Panc1 (cell line): ENCODE measurements at regions not wholly inside any gene's neighbourhood (a gene's known extent, or its start where the extent isn't known, plus 50 kb on each side); places are given as distances from the start of the nearest gene placed in this dataset.

Experiments used
- ATAC-seq: fragments of 200-7000 bp; cut with Tn5 transposase; 2 replicates; pipeline ENCODE4 v1.9.1; 2020; ENCODE audit warnings: mild to moderate bottlenecking, moderate library complexity
- BruUV-seq: library from RNA; stranded (reverse); fragments of 400-500 nt; replicated peaks from 2 replicates; lab custom pipeline; 2021; lab: Mats Ljungman, UMichigan
- CTCF ChIA-PET: fragments of 300-600 bp; sonication (Branson Sonifier 250); formaldehyde crosslinking; loops from one replicate; lab custom pipeline; 2022; ENCODE audit warnings: antibody characterized with exemption; lab: Charles Lee
- POLR2A ChIA-PET: fragments of 300-600 bp; sonication (Branson Sonifier 250); formaldehyde crosslinking; loops from one replicate; lab custom pipeline; 2022; ENCODE audit warnings: antibody characterized with exemption; lab: Charles Lee
- DNase-seq: peaks from one replicate; pipeline ENCODE4 v3.0.0-alpha.2; 2010; ENCODE audit warnings: low read depth, low spot score
- H3K27ac ChIP-seq: 2 replicates; pipeline ENCODE4 v1.5.1; 2011; ENCODE audit warnings: mild to moderate bottlenecking, low read length, inconsistent platforms
- H3K27me3 ChIP-seq: fragments of 200-500 bp; sonication (Bioruptor generic); 2 replicates; pipeline ENCODE4 v1.6.0; 2014; ENCODE audit warnings: low read length, inconsistent platforms; ENCODE audit not compliant: control insufficient read depth, insufficient read depth
- H3K36me3 ChIP-seq: fragments of 200-500 bp; sonication (Bioruptor generic); 2 replicates; pipeline ENCODE4 v1.5.1; 2014; ENCODE audit warnings: inconsistent platforms, mild to moderate bottlenecking, low read length, moderate library complexity; ENCODE audit not compliant: control insufficient read depth, insufficient read depth
- H3K4me1 ChIP-seq: 2 replicates; pipeline ENCODE4 v1.5.1; 2011; ENCODE audit warnings: inconsistent platforms, mild to moderate bottlenecking, low read length, moderate library complexity; ENCODE audit not compliant: control insufficient read depth, insufficient read depth
- H3K4me3 ChIP-seq, 2 experiments: 2 replicates each; pipeline ENCODE4 v1.5.1; 2011 to 2012; ENCODE audit warnings: low read depth in 2 of 2, low read length in 2 of 2, mild to moderate bottlenecking in 2 of 2, inconsistent platforms in 1 of 2, moderate library complexity in 1 of 2
- H3K9me3 ChIP-seq: fragments of 200-500 bp; sonication (Bioruptor generic); 2 replicates; pipeline ENCODE4 v1.5.1; 2014; ENCODE audit warnings: low read depth, mild to moderate bottlenecking, inconsistent platforms, low read length, moderate library complexity; ENCODE audit not compliant: control insufficient read depth, insufficient read depth
- CTCF ChIP-seq: fragments of 450-650 bp; IDR thresholded peaks from 2 replicates; pipeline ENCODE4 v1.5.1; 2017; ENCODE audit warnings: mild to moderate bottlenecking
- POLR2AphosphoS5 ChIP-seq: IDR thresholded peaks from 2 replicates; pipeline ENCODE4 v1.6.1; 2012; ENCODE audit warnings: mild to moderate bottlenecking, low read depth, low read length, moderate library complexity
- REST ChIP-seq, 2 experiments: IDR thresholded peaks; 2 replicates each; pipeline ENCODE4 v1.6.1; 2011 to 2012; ENCODE audit warnings: low read depth in 2 of 2, control low read depth in 1 of 2, low read length in 1 of 2, mild to moderate bottlenecking in 1 of 2, moderate library complexity in 1 of 2; ENCODE audit not compliant: insufficient read depth in 1 of 2
- SIN3A ChIP-seq: IDR thresholded peaks from 2 replicates; pipeline ENCODE4 v1.6.1; 2012; ENCODE audit warnings: low read depth, mild to moderate bottlenecking, low read length, moderate library complexity, borderline replicate concordance; ENCODE audit not compliant: insufficient read depth
- TCF7L2 ChIP-seq: IDR thresholded peaks from 2 replicates; pipeline ENCODE4 v1.6.1; 2011; ENCODE audit warnings: mild to moderate bottlenecking, low read depth, low read length, inconsistent platforms
- in situ Hi-C: cut with HindIII; loops from 2 replicates; pipeline ENCODE4 v1.10.0; 2016; ENCODE audit warnings: low sequenced_read_pairs, low pct_unique_long_range_greater_than_20kb
- intact Hi-C: fragments of 100-400 bp; cut with micrococcal nuclease; formaldehyde crosslinking; loops from one replicate; pipeline ENCODE4 v1.10.0; 2022; ENCODE audit not compliant: unreplicated experiment

- H3K27ac ChIP-seq = no peak overlapping the region
- in situ Hi-C loops (no loop called here), intact Hi-C loops (no loop called here)
- peaks cover 21% of the 10 kb centered on the region for H3K27me3 ChIP-seq
- TF ChIP-seq REST (IDR thresholded peaks at IDR 0.05; ENCODE audit: insufficient read depth in 1 of 2, low read depth in 2 of 2, low read length in 1 of 2) (no peak), POLR2AphosphoS5 (no peak), CTCF (no peak), TCF7L2 (no peak), SIN3A (no peak)
- ChIA-PET CTCF (no interaction called here), POLR2A (interaction anchor here (0.7 kb wide), 1 partner anchor 106 kb away, joined by 3 read pairs; no protein-coding TSS in a partner anchor)
- DNase-seq (no peak), ATAC-seq (no peak)
- H3K4me3 ChIP-seq = no peak overlapping the region
- H3K4me1 ChIP-seq = no peaks in the 10 kb centered on the region
- no peaks in the 10 kb centered on the region for H3K9me3 ChIP-seq
- BruUV-seq = no TSS peak
- no peaks in the 10 kb centered on the region for H3K36me3 ChIP-seq
Observed at GRCh38 chr2:54360055-54360792, 95.9 kb upstream of the SPTBN1 start.

GRCh38 chr2:54364409-54364808 lies 91.7 kb upstream of the SPTBN1 start:
- Histone ChIP-seq H3K4me3 (no peak overlapping the region), H3K36me3 (no peaks in the 10 kb centered on the region), H3K4me1 (no peaks in the 10 kb centered on the region), H3K9me3 (peaks cover 4% of the 10 kb centered on the region; the same call in 1 of the 2 replicates), H3K27ac (no peak overlapping the region), H3K27me3 (peaks cover 20% of the 10 kb centered on the region)
- ChIA-PET POLR2A (no interaction called here), CTCF (no interaction called here)
- BruUV-seq = no TSS peak
- no peak for TF ChIP-seq CTCF
- TF ChIP-seq REST (IDR thresholded peaks at IDR 0.05; ENCODE audit: insufficient read depth in 1 of 2, low read depth in 2 of 2, low read length in 1 of 2) = no peak
- TF ChIP-seq POLR2AphosphoS5 = no peak
- TF ChIP-seq SIN3A = no peak
- TF ChIP-seq TCF7L2 = no peak
- no peak for ATAC-seq
- intact Hi-C loops (no loop called here), in situ Hi-C loops (no loop called here)
- no peak for DNase-seq
